ENCODE measurements at regions not wholly inside any gene's neighbourhood (a gene's known extent, or its start where the extent isn't known, plus 50 kb on each side); places are given as distances from the start of the nearest gene placed in this dataset.

DNA sequence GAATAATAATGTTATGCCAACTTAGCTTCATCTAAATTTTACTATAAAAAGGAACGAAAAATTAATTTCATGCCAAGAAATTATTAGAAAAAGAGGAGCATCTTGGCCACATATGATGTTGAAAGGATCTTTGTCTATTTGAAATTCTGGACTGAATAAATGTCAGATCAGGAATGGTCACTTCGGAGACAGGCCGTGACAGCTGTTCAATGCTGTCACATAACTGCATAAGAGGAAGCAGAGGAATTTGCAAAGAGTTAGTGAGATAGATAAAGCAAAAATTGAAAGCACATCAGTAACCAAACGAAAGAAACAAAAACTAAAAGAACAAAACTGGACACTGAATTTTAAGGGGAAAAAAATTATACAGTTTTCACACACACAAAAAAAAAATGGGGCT, 100.9 kb downstream of the GASK1B start:
- TF ChIP-seq ZNF292 (tag by site-specific recombination; IDR thresholded peaks at IDR 0.05; ENCODE audit: borderline replicate concordance, low read depth) (no peak), ZNF121 (tag by site-specific recombination; IDR thresholded peaks at IDR 0.05) (no peak), ZNF248 (tag by site-specific recombination; IDR thresholded peaks at IDR 0.05) (no peak), SALL2 (tag by site-specific recombination; IDR thresholded peaks at IDR 0.05; ENCODE audit: borderline replicate concordance) (no peak), ZNF747 (tag by site-specific recombination; IDR thresholded peaks at IDR 0.05) (no peak), ZNF530 (tag by site-specific recombination; IDR thresholded peaks at IDR 0.05; ENCODE audit: low read depth) (no peak), ZNF548 (tag by site-specific recombination; IDR thresholded peaks at IDR 0.05) (no peak), ZNF660 (tag by site-specific recombination; IDR thresholded peaks at IDR 0.05) (no peak), SETDB1 (IDR thresholded peaks at IDR 0.05; ENCODE audit: insufficient read length, low read length) (no peak), ZNF394 (tag by site-specific recombination; IDR thresholded peaks at IDR 0.05; ENCODE audit: borderline replicate concordance) (no peak)
- TF ChIP-seq, protein P1, sequence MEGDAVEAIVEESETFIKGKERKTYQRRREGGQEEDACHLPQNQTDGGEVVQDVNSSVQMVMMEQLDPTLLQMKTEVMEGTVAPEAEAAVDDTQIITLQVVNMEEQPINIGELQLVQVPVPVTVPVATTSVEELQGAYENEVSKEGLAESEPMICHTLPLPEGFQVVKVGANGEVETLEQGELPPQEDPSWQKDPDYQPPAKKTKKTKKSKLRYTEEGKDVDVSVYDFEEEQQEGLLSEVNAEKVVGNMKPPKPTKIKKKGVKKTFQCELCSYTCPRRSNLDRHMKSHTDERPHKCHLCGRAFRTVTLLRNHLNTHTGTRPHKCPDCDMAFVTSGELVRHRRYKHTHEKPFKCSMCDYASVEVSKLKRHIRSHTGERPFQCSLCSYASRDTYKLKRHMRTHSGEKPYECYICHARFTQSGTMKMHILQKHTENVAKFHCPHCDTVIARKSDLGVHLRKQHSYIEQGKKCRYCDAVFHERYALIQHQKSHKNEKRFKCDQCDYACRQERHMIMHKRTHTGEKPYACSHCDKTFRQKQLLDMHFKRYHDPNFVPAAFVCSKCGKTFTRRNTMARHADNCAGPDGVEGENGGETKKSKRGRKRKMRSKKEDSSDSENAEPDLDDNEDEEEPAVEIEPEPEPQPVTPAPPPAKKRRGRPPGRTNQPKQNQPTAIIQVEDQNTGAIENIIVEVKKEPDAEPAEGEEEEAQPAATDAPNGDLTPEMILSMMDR (tag by site-specific recombination; IDR thresholded peaks at IDR 0.05) = no peak
- TF ChIP-seq, protein P2, sequence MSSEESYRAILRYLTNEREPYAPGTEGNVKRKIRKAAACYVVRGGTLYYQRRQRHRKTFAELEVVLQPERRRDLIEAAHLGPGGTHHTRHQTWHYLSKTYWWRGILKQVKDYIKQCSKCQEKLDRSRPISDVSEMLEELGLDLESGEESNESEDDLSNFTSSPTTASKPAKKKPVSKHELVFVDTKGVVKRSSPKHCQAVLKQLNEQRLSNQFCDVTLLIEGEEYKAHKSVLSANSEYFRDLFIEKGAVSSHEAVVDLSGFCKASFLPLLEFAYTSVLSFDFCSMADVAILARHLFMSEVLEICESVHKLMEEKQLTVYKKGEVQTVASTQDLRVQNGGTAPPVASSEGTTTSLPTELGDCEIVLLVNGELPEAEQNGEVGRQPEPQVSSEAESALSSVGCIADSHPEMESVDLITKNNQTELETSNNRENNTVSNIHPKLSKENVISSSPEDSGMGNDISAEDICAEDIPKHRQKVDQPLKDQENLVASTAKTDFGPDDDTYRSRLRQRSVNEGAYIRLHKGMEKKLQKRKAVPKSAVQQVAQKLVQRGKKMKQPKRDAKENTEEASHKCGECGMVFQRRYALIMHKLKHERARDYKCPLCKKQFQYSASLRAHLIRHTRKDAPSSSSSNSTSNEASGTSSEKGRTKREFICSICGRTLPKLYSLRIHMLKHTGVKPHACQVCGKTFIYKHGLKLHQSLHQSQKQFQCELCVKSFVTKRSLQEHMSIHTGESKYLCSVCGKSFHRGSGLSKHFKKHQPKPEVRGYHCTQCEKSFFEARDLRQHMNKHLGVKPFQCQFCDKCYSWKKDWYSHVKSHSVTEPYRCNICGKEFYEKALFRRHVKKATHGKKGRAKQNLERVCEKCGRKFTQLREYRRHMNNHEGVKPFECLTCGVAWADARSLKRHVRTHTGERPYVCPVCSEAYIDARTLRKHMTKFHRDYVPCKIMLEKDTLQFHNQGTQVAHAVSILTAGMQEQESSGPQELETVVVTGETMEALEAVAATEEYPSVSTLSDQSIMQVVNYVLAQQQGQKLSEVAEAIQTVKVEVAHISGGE (tag by site-specific recombination; conservative IDR thresholded peaks at IDR 0.05; ENCODE audit: low read depth) = no peak
